ENCODE measurements at regions not wholly inside any gene's neighbourhood (a gene's known extent, or its start where the extent isn't known, plus 50 kb on each side); places are given as distances from the start of the nearest gene placed in this dataset.

- no peak for TF ChIP-seq MAX (IDR thresholded peaks at IDR 0.05)
Observed at GRCh38 chr3:184488577-184488976, 73.0 kb upstream of the EPHB3 start (continued).

GRCh38 chr3:184489268-184489841 is 72.2 kb upstream of the EPHB3 start:
- no peak for TF ChIP-seq ZNF274 (IDR thresholded peaks at IDR 0.05; ENCODE audit: low read depth, low read length)
- TF ChIP-seq EGR1 (IDR thresholded peaks at IDR 0.05; ENCODE audit: low read depth): no peak
- TF ChIP-seq, protein P1, sequence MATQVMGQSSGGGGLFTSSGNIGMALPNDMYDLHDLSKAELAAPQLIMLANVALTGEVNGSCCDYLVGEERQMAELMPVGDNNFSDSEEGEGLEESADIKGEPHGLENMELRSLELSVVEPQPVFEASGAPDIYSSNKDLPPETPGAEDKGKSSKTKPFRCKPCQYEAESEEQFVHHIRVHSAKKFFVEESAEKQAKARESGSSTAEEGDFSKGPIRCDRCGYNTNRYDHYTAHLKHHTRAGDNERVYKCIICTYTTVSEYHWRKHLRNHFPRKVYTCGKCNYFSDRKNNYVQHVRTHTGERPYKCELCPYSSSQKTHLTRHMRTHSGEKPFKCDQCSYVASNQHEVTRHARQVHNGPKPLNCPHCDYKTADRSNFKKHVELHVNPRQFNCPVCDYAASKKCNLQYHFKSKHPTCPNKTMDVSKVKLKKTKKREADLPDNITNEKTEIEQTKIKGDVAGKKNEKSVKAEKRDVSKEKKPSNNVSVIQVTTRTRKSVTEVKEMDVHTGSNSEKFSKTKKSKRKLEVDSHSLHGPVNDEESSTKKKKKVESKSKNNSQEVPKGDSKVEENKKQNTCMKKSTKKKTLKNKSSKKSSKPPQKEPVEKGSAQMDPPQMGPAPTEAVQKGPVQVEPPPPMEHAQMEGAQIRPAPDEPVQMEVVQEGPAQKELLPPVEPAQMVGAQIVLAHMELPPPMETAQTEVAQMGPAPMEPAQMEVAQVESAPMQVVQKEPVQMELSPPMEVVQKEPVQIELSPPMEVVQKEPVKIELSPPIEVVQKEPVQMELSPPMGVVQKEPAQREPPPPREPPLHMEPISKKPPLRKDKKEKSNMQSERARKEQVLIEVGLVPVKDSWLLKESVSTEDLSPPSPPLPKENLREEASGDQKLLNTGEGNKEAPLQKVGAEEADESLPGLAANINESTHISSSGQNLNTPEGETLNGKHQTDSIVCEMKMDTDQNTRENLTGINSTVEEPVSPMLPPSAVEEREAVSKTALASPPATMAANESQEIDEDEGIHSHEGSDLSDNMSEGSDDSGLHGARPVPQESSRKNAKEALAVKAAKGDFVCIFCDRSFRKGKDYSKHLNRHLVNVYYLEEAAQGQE (IDR thresholded peaks at IDR 0.05; ENCODE audit: low read depth): no peak
- TF ChIP-seq POLR2A (IDR thresholded peaks at IDR 0.05; ENCODE audit: borderline replicate concordance, extremely low read depth, insufficient read depth, insufficient read length): no peak
- no peak for TF ChIP-seq ZFX (IDR thresholded peaks at IDR 0.05)
- TF ChIP-seq EZH2 (IDR thresholded peaks at IDR 0.05): no peak
- TF ChIP-seq ELF1 (IDR thresholded peaks at IDR 0.05; ENCODE audit: borderline replicate concordance, low read depth): no peak
- TF ChIP-seq YY1 (IDR thresholded peaks at IDR 0.05; ENCODE audit: extremely low read depth, insufficient replicate concordance, low read depth, low read length): no peak
- no peak for TF ChIP-seq CBX3 (IDR thresholded peaks at IDR 0.05; ENCODE audit: low read depth)
- no peak for TF ChIP-seq SP1 (IDR thresholded peaks at IDR 0.05; ENCODE audit: low read depth)
- no peak for TF ChIP-seq SIN3A (IDR thresholded peaks at IDR 0.05; ENCODE audit: low read depth)
- TF ChIP-seq FOSL1 (IDR thresholded peaks at IDR 0.05; ENCODE audit: low read depth): no peak
- TF ChIP-seq, protein P2, sequence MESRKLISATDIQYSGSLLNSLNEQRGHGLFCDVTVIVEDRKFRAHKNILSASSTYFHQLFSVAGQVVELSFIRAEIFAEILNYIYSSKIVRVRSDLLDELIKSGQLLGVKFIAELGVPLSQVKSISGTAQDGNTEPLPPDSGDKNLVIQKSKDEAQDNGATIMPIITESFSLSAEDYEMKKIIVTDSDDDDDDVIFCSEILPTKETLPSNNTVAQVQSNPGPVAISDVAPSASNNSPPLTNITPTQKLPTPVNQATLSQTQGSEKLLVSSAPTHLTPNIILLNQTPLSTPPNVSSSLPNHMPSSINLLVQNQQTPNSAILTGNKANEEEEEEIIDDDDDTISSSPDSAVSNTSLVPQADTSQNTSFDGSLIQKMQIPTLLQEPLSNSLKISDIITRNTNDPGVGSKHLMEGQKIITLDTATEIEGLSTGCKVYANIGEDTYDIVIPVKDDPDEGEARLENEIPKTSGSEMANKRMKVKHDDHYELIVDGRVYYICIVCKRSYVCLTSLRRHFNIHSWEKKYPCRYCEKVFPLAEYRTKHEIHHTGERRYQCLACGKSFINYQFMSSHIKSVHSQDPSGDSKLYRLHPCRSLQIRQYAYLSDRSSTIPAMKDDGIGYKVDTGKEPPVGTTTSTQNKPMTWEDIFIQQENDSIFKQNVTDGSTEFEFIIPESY (IDR thresholded peaks at IDR 0.05; ENCODE audit: extremely low read depth, insufficient replicate concordance, low read length): no peak
- no peak for TF ChIP-seq RAD21 (IDR thresholded peaks at IDR 0.05; ENCODE audit: low read depth)
- ATAC-seq (no peak), DNase-seq (ENCODE audit: low read depth, low spot score) (no peak)
- Histone ChIP-seq H3K9me2 (ENCODE audit: insufficient read depth) (no peaks in the 10 kb centered on the region), H3K4me1 (ENCODE audit: control insufficient read depth in 1 of 2, insufficient read depth in 2 of 2, low read length in 2 of 2) (no peaks in the 10 kb centered on the region), H3K9ac (ENCODE audit: low read length) (no peak overlapping the region), H2AFZ (ENCODE audit: low read depth, low read length, poor library complexity, severe bottlenecking) (no peak overlapping the region), H3K36me3 (ENCODE audit: control insufficient read depth in 1 of 2, insufficient read depth in 2 of 2, low read length in 2 of 2) (no peaks in the 10 kb centered on the region), H3K27ac (ENCODE audit: low read depth, low read length) (no peak overlapping the region), H4K20me1 (ENCODE audit: insufficient read depth) (no peaks in the 10 kb centered on the region; the same call in 1 of the 2 replicates), H3K27me3 (ENCODE audit: insufficient read depth, low read length) (peaks cover 23% of the 10 kb centered on the region), H3K4me3 (replicated peaks in 1 of 2; ENCODE audit: low read depth in 1 of 2, low read length in 2 of 2) (no peak overlapping the region), H3K9me3 (ENCODE audit: control insufficient read depth in 1 of 2, insufficient read depth in 1 of 2, low read depth in 1 of 2, low read length in 2 of 2) (no peaks in the 10 kb centered on the region), H3K79me2 (ENCODE audit: insufficient read depth, low read length) (no peaks in the 10 kb centered on the region), H3K4me2 (ENCODE audit: low read length) (no peak overlapping the region)
- BruUV-seq (replicated peaks): no TSS peak
- ChIA-PET RAD21 (ENCODE audit: low non-redundant PET in 1 of 2, low total read pairs in 2 of 2, uncharacterized antibody in 2 of 2, unreplicated experiment in 2 of 2) (no interaction called here), CTCF (no interaction called here), POLR2A (no interaction called here)
- intact Hi-C loops (cut with micrococcal nuclease): no loop called here
